ENCODE measurements at regions not wholly inside any gene's neighbourhood (a gene's known extent, or its start where the extent isn't known, plus 50 kb on each side); places are given as distances from the start of the nearest gene placed in this dataset.

GRCh38 chr3:88589138-88589537, 439.4 kb downstream of the C3orf38 start:
- ChIA-PET CTCF (no interaction called here), POLR2A (no interaction called here)
- TF ChIP-seq ARNT (IDR thresholded peaks at IDR 0.05) = no peak
- no peak for TF ChIP-seq FOXM1 (IDR thresholded peaks at IDR 0.05; ENCODE audit: borderline replicate concordance)
- TF ChIP-seq PKNOX1 (IDR thresholded peaks at IDR 0.05) = peak; percentile 31; the same call in 1 of the 2 replicates
- peak; percentile 4 for DNase-seq (ENCODE audit: extremely low spot score)

GRCh38 chr3:88595026-88595425, 445.3 kb downstream of the C3orf38 start:
- CTCF ChIA-PET = no interaction called here
- no peak for TF ChIP-seq LEF1 (IDR thresholded peaks at IDR 0.05; ENCODE audit: borderline replicate concordance)
- TF ChIP-seq SP1 (IDR thresholded peaks at IDR 0.05) = no peak
- no peak for TF ChIP-seq PKNOX1 (IDR thresholded peaks at IDR 0.05)
- no peak for TF ChIP-seq FOXM1 (IDR thresholded peaks at IDR 0.05; ENCODE audit: borderline replicate concordance)
- no peak for TF ChIP-seq NFRKB (IDR thresholded peaks at IDR 0.05)
- no peak for TF ChIP-seq CTBP1 (IDR thresholded peaks at IDR 0.05; ENCODE audit: borderline replicate concordance)
- no peak for TF ChIP-seq ARNT (IDR thresholded peaks at IDR 0.05)
- TF ChIP-seq BHLHE40 (IDR thresholded peaks at IDR 0.05; ENCODE audit: borderline replicate concordance) = no peak
- no peak for TF ChIP-seq TARDBP (IDR thresholded peaks at IDR 0.05)
- TF ChIP-seq ELF4 (IDR thresholded peaks at IDR 0.05) = no peak
- TF ChIP-seq SUZ12 (IDR thresholded peaks at IDR 0.05) = no peak
- no peak for TF ChIP-seq L3MBTL2 (conservative IDR thresholded peaks at IDR 0.05)
- no peak for TF ChIP-seq FOXA1 (IDR thresholded peaks at IDR 0.05)
- POLR2A ChIA-PET = no interaction called here
- DNase-seq (ENCODE audit: extremely low spot score) = no peak

- CTCF ChIA-PET = no interaction called here
- DNase-seq (ENCODE audit: extremely low spot score) = no peak
- TF ChIP-seq L3MBTL2 (conservative IDR thresholded peaks at IDR 0.05) (no peak), ZNF384 (IDR thresholded peaks at IDR 0.05) (no peak)
- POLR2A ChIA-PET = no interaction called here
Measured at GRCh38 chr3:88596451-88596850, 446.7 kb downstream of the C3orf38 start.

- POLR2A ChIA-PET = interaction anchor here (1.0 kb wide), 1 partner anchor 9 kb away, joined by 3 read pairs; no protein-coding TSS in a partner anchor
- no peak for DNase-seq (ENCODE audit: extremely low spot score)
- TF ChIP-seq BHLHE40 (IDR thresholded peaks at IDR 0.05; ENCODE audit: borderline replicate concordance) (no peak), ELF4 (IDR thresholded peaks at IDR 0.05) (no peak)
- CTCF ChIA-PET = interaction anchor here (1.0 kb wide), 1 partner anchor 391 kb away, joined by 3 read pairs; no protein-coding TSS in a partner anchor
Measured at GRCh38 chr3:88610820-88611219, 461.1 kb downstream of the C3orf38 start.

- POLR2A ChIA-PET = no interaction called here
- CTCF ChIA-PET = no interaction called here
- no peak for TF ChIP-seq L3MBTL2 (conservative IDR thresholded peaks at IDR 0.05)
- no peak for TF ChIP-seq LEF1 (IDR thresholded peaks at IDR 0.05; ENCODE audit: borderline replicate concordance)
- TF ChIP-seq NFRKB (IDR thresholded peaks at IDR 0.05) = no peak
- TF ChIP-seq CTBP1 (IDR thresholded peaks at IDR 0.05; ENCODE audit: borderline replicate concordance) = no peak
- no peak for TF ChIP-seq FOXA1 (IDR thresholded peaks at IDR 0.05)
- no peak for DNase-seq (ENCODE audit: extremely low spot score)
Measured at GRCh38 chr3:88611826-88612326, 462.1 kb downstream of the C3orf38 start.

GRCh38 chr3:88616413-88616812, 466.7 kb downstream of the C3orf38 start:
- POLR2A ChIA-PET = no interaction called here
- no peak for DNase-seq (ENCODE audit: extremely low spot score)
- CTCF ChIA-PET = no interaction called here
- TF ChIP-seq L3MBTL2 (conservative IDR thresholded peaks at IDR 0.05) (no peak), NFRKB (IDR thresholded peaks at IDR 0.05) (no peak), HDGF (IDR thresholded peaks at IDR 0.05; ENCODE audit: borderline replicate concordance) (no peak), ZNF384 (IDR thresholded peaks at IDR 0.05) (no peak), PKNOX1 (IDR thresholded peaks at IDR 0.05) (no peak), FOXK2 (IDR thresholded peaks at IDR 0.05) (no peak), FOXA1 (IDR thresholded peaks at IDR 0.05) (no peak), SP1 (IDR thresholded peaks at IDR 0.05) (no peak), BHLHE40 (IDR thresholded peaks at IDR 0.05; ENCODE audit: borderline replicate concordance) (no peak), ELF4 (IDR thresholded peaks at IDR 0.05) (no peak), LEF1 (IDR thresholded peaks at IDR 0.05; ENCODE audit: borderline replicate concordance) (no peak), SUZ12 (IDR thresholded peaks at IDR 0.05) (no peak), CTBP1 (IDR thresholded peaks at IDR 0.05; ENCODE audit: borderline replicate concordance) (no peak), ARNT (IDR thresholded peaks at IDR 0.05) (no peak), FOXM1 (IDR thresholded peaks at IDR 0.05; ENCODE audit: borderline replicate concordance) (no peak), TARDBP (IDR thresholded peaks at IDR 0.05) (no peak)

GRCh38 chr3:88617283-88617682, 467.5 kb downstream of the C3orf38 start:
- no peak for DNase-seq (ENCODE audit: extremely low spot score)
- TF ChIP-seq TARDBP (IDR thresholded peaks at IDR 0.05) (no peak), BHLHE40 (IDR thresholded peaks at IDR 0.05; ENCODE audit: borderline replicate concordance) (no peak), PKNOX1 (IDR thresholded peaks at IDR 0.05) (no peak), SP1 (IDR thresholded peaks at IDR 0.05) (no peak), SUZ12 (IDR thresholded peaks at IDR 0.05) (no peak), ZNF384 (IDR thresholded peaks at IDR 0.05) (no peak), NFRKB (IDR thresholded peaks at IDR 0.05) (no peak), ARNT (IDR thresholded peaks at IDR 0.05) (no peak), LEF1 (IDR thresholded peaks at IDR 0.05; ENCODE audit: borderline replicate concordance) (no peak), FOXK2 (IDR thresholded peaks at IDR 0.05) (no peak), ELF4 (IDR thresholded peaks at IDR 0.05) (no peak), FOXA1 (IDR thresholded peaks at IDR 0.05) (no peak), CTBP1 (IDR thresholded peaks at IDR 0.05; ENCODE audit: borderline replicate concordance) (no peak), FOXM1 (IDR thresholded peaks at IDR 0.05; ENCODE audit: borderline replicate concordance) (no peak), HDGF (IDR thresholded peaks at IDR 0.05; ENCODE audit: borderline replicate concordance) (no peak), L3MBTL2 (conservative IDR thresholded peaks at IDR 0.05) (no peak)
- CTCF ChIA-PET = no interaction called here
- POLR2A ChIA-PET = no interaction called here

Data from HEK293T (cell line).